ENCODE measurements at regions not wholly inside any gene's neighbourhood (a gene's known extent, or its start where the extent isn't known, plus 50 kb on each side); places are given as distances from the start of the nearest gene placed in this dataset.

DNA sequence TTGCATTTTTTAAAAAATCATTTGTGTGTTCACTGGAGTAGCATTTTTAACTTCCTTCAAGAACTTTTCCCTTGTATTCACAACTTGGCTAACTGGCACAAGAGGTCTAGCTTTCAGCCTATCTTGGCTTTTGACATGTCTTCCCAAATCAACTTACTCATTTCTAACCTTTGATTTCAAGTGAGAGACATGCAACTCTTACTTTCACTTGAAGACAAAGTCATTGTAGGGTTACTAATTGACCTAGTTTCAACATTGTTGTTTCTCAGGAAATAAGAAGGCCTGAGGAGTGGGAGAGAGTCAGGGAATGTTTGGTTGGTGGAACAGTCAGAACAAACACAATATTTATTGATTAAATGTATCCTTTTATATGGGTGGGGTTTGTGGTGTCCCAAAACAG is 95.0 kb upstream of the C9orf72 start:
- no peak overlapping the region for H3K27ac Mint-ChIP-seq
- peaks cover 9 to 10% of the 10 kb centered on the region in 2 donors for H3K27me3 Mint-ChIP-seq
- H3K4me3 ChIP-seq (ENCODE audit: control insufficient read depth in 1 of 2, extremely low read depth in 1 of 2, low read length in 1 of 2), result no peak overlapping the region
- H3K9me3 ChIP-seq, result no peaks in the 10 kb centered on the region
- H3K36me3 ChIP-seq (ENCODE audit: control insufficient read depth in 2 of 2, extremely low read depth in 1 of 2, insufficient read depth in 1 of 2, low read length in 1 of 2), result no peaks in the 10 kb centered on the region
- H3K4me1 ChIP-seq (ENCODE audit: control insufficient read depth in 1 of 2, extremely low read depth in 1 of 2, insufficient read depth in 2 of 2, low read length in 2 of 2), result no peaks in the 10 kb centered on the region
- no peaks in the 10 kb centered on the region for H3K36me3 Mint-ChIP-seq
- DNase-seq (no peak), ATAC-seq (replicated peaks in 1 of 4) (no peak)
- H3K4me1 Mint-ChIP-seq, result peaks cover 0 to 4% (median 0%) of the 10 kb centered on the region in 3 donors
- H3K9me3 Mint-ChIP-seq, result no peaks in the 10 kb centered on the region
- no peak overlapping the region for H3K27ac ChIP-seq (ENCODE audit: low read length)
- H3K27me3 ChIP-seq (replicated peaks in 1 of 2; ENCODE audit: control insufficient read depth in 2 of 2, extremely low read depth in 1 of 2, insufficient read depth in 2 of 2, low read length in 1 of 2), result no peaks in the 10 kb centered on the region
- no peak overlapping the region for H3K4me3 Mint-ChIP-seq
- POLR2A ChIA-PET, result no interaction called here
- CTCF ChIA-PET, result interaction anchor here in 1 of 2 donors (0.6 kb wide), 2 partner anchors 69 to 276 kb away, joined by 4 to 5 read pairs; no protein-coding TSS in a partner anchor

DNA sequence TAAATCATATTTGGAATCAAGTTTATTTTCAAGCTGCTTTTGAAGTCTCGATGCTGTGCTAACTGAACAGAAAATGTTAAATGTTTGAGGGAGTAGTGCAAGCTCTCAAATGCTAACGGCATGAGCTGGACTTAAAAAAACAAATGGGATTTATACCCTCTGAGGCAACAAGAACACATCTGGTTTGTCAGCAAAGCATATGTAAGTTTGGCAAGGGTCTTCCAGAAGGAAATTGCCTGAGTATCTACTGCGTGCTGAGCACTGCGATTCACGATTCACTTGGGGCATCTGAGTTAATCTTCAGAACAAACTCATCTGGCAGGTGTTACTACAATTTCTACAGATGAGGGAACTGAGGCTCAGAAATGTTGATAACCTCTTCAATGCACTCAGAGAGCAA is 98.4 kb upstream of the C9orf72 start:
- H3K4me3 ChIP-seq (ENCODE audit: control insufficient read depth in 1 of 2, extremely low read depth in 1 of 2, low read length in 1 of 2), result no peak overlapping the region
- Mint-ChIP-seq H3K4me1 (peaks cover 0 to 4% (median 0%) of the 10 kb centered on the region in 3 donors), H3K27ac (no peak overlapping the region), H3K9me3 (no peaks in the 10 kb centered on the region), H3K27me3 (peaks cover 1 to 8% of the 10 kb centered on the region in 2 donors), H3K4me3 (no peak overlapping the region), H3K36me3 (no peaks in the 10 kb centered on the region)
- H3K9me3 ChIP-seq, result no peaks in the 10 kb centered on the region
- ChIA-PET POLR2A (interaction anchor here (0.6 to 0.7 kb wide), 2 partner anchors 161 to 1465 kb away, joined by 3 to 7 read pairs; no protein-coding TSS in a partner anchor), CTCF (no interaction called here)
- H3K27me3 ChIP-seq (replicated peaks in 1 of 2; ENCODE audit: control insufficient read depth in 2 of 2, extremely low read depth in 1 of 2, insufficient read depth in 2 of 2, low read length in 1 of 2), result no peaks in the 10 kb centered on the region
- no peaks in the 10 kb centered on the region for H3K36me3 ChIP-seq (ENCODE audit: control insufficient read depth in 2 of 2, extremely low read depth in 1 of 2, insufficient read depth in 1 of 2, low read length in 1 of 2)
- no peaks in the 10 kb centered on the region for H3K4me1 ChIP-seq (ENCODE audit: control insufficient read depth in 1 of 2, extremely low read depth in 1 of 2, insufficient read depth in 2 of 2, low read length in 2 of 2)
- no peak for ATAC-seq (replicated peaks in 1 of 4)
- no peak overlapping the region for H3K27ac ChIP-seq (ENCODE audit: low read length)
- 80% methylated on average over 1 of the region's 5 CpGs for WGBS (ENCODE audit: insufficient coverage)
- DNase-seq, result no peak

DNA sequence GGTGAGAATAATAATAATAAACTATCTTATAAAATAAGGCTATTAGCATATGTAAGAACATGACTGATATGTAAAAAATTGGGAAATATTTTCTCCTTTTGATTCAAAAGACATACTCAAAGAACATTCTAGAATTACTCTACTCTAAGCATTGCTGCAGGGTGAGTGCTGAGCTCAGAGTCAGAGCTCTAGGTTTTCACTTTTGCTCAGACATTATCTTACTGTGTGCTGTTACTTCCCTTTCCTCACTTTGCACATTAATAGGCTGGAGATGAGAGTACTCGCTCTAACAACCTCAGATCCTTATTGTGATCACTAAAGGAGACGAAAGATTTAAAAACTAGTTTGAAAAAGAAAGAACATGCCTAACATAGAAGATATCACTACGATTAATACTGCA is 99.4 kb upstream of the C9orf72 start:
- no peak overlapping the region for H3K27ac Mint-ChIP-seq
- Histone ChIP-seq H3K36me3 (ENCODE audit: control insufficient read depth in 2 of 2, extremely low read depth in 1 of 2, insufficient read depth in 1 of 2, low read length in 1 of 2) (no peaks in the 10 kb centered on the region), H3K4me3 (ENCODE audit: control insufficient read depth in 1 of 2, extremely low read depth in 1 of 2, low read length in 1 of 2) (no peak overlapping the region), H3K27ac (ENCODE audit: low read length) (no peak overlapping the region), H3K9me3 (no peaks in the 10 kb centered on the region), H3K27me3 (replicated peaks in 1 of 2; ENCODE audit: control insufficient read depth in 2 of 2, extremely low read depth in 1 of 2, insufficient read depth in 2 of 2, low read length in 1 of 2) (no peaks in the 10 kb centered on the region), H3K4me1 (ENCODE audit: control insufficient read depth in 1 of 2, extremely low read depth in 1 of 2, insufficient read depth in 2 of 2, low read length in 2 of 2) (no peaks in the 10 kb centered on the region)
- peaks cover 1 to 4% of the 10 kb centered on the region in 2 donors for H3K27me3 Mint-ChIP-seq
- DNase-seq (no peak), ATAC-seq (replicated peaks in 1 of 4) (no peak)
- peaks cover 0 to 4% (median 0%) of the 10 kb centered on the region in 3 donors for H3K4me1 Mint-ChIP-seq
- no peaks in the 10 kb centered on the region for H3K9me3 Mint-ChIP-seq
- no CpG with 5 or more reads among the region's 3 CpGs for WGBS (ENCODE audit: insufficient coverage)
- H3K4me3 Mint-ChIP-seq, result no peak overlapping the region
- ChIA-PET CTCF (no interaction called here), POLR2A (no interaction called here)
- no peaks in the 10 kb centered on the region for H3K36me3 Mint-ChIP-seq

DNA sequence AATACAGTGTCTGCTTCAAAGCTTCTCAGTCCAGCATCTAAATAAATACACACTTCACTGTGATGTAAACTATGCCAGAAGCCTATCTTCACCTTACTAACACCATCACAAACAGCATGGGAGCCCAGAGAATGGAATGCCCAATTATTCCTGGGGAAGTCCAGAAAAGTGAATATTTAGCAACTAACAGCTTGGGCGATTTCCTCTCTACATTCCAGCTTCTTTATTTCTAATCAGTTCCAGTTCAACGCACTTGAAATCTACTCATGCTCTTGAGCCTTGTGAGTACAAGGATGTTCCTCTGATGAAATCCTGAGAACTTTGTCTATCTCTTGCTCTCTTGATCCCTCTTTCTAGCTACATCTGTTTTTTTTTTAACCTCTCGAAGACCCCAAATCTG is 100.4 kb upstream of the C9orf72 start:
- CTCF ChIA-PET, result no interaction called here

DNA sequence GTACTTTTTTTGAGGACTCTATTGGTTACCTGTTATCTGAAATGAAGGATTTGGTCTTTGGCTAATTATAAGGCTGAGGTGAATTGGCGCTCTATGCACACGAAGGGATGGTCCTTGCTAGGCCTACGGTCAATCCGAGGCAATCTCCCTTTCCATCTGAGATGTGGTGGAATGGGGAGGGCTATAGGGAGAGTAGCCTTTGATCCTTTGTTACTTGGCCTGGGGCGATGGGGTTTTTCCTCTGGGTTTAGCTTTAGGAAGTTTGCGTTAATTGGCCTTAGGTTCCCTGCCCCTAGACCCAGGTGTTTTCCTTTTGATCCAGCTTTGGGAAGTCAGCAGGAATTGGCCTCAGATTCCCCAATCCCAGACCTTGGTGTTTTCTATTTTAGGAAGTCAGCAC is 102.1 kb upstream of the C9orf72 start:
- H3K4me3 ChIP-seq (ENCODE audit: control insufficient read depth in 1 of 2, extremely low read depth in 1 of 2, low read length in 1 of 2), result no peak overlapping the region
- H3K4me1 Mint-ChIP-seq, result no peaks in the 10 kb centered on the region
- no peaks in the 10 kb centered on the region for H3K36me3 Mint-ChIP-seq
- H3K9me3 Mint-ChIP-seq, result no peaks in the 10 kb centered on the region
- no peaks in the 10 kb centered on the region for H3K36me3 ChIP-seq (ENCODE audit: control insufficient read depth in 2 of 2, extremely low read depth in 1 of 2, insufficient read depth in 1 of 2, low read length in 1 of 2)
- H3K27me3 Mint-ChIP-seq, result peaks cover 1 to 4% of the 10 kb centered on the region in 2 donors
- DNase-seq (no peak), ATAC-seq (replicated peaks in 1 of 4) (no peak)
- H3K27ac ChIP-seq (ENCODE audit: low read length), result no peak overlapping the region
- H3K4me1 ChIP-seq (ENCODE audit: control insufficient read depth in 1 of 2, extremely low read depth in 1 of 2, insufficient read depth in 2 of 2, low read length in 2 of 2), result no peaks in the 10 kb centered on the region
- CTCF ChIA-PET, result no interaction called here
- POLR2A ChIA-PET, result no interaction called here
- no peaks in the 10 kb centered on the region for H3K9me3 ChIP-seq
- H3K27me3 ChIP-seq (replicated peaks in 1 of 2; ENCODE audit: control insufficient read depth in 2 of 2, extremely low read depth in 1 of 2, insufficient read depth in 2 of 2, low read length in 1 of 2), result no peaks in the 10 kb centered on the region
- WGBS (ENCODE audit: insufficient coverage), result 97% methylated on average over 6 of the region's 6 CpGs
- no peak overlapping the region for H3K4me3 Mint-ChIP-seq
- no peak overlapping the region for H3K27ac Mint-ChIP-seq

More for the DNA sequence above, 100.4 kb upstream of the C9orf72 start:
- Mint-ChIP-seq H3K9me3 (no peaks in the 10 kb centered on the region), H3K4me1 (no peaks in the 10 kb centered on the region), H3K36me3 (no peaks in the 10 kb centered on the region), H3K27ac (no peak overlapping the region), H3K27me3 (peaks cover 1 to 4% of the 10 kb centered on the region in 2 donors), H3K4me3 (no peak overlapping the region)
- 100% methylated on average over 2 of the region's 3 CpGs for WGBS (ENCODE audit: insufficient coverage)
- no peaks in the 10 kb centered on the region for H3K4me1 ChIP-seq (ENCODE audit: control insufficient read depth in 1 of 2, extremely low read depth in 1 of 2, insufficient read depth in 2 of 2, low read length in 2 of 2)
- POLR2A ChIA-PET, result no interaction called here
- H3K36me3 ChIP-seq (ENCODE audit: control insufficient read depth in 2 of 2, extremely low read depth in 1 of 2, insufficient read depth in 1 of 2, low read length in 1 of 2), result no peaks in the 10 kb centered on the region
- H3K27ac ChIP-seq (ENCODE audit: low read length), result no peak overlapping the region
- H3K9me3 ChIP-seq, result no peaks in the 10 kb centered on the region
- H3K27me3 ChIP-seq (replicated peaks in 1 of 2; ENCODE audit: control insufficient read depth in 2 of 2, extremely low read depth in 1 of 2, insufficient read depth in 2 of 2, low read length in 1 of 2), result no peaks in the 10 kb centered on the region
- no peak for DNase-seq
- ATAC-seq (replicated peaks in 1 of 4), result no peak
- H3K4me3 ChIP-seq (ENCODE audit: control insufficient read depth in 1 of 2, extremely low read depth in 1 of 2, low read length in 1 of 2), result no peak overlapping the region

DNA sequence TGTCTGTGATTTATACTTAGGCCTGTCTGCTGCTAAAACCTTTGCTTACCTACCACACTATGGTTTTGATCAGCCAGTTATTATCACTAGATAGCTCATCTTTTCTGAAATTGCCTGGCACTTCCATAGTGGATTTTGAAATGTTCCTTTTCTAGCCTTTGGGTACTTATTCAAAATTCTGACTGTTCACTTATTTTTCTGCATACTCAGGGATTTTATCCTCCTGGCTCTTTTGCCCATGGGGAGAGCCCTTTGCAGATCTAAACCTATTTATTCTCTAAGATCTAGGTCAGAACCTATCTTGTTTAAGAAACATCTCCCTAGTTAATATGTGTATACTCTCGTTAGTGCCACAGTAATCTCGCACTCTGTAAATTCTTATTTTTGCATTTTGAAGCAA is 103.5 kb upstream of the C9orf72 start:
- WGBS (ENCODE audit: insufficient coverage), result no CpG with 5 or more reads among the region's 2 CpGs
- no peaks in the 10 kb centered on the region for H3K9me3 Mint-ChIP-seq
- no peaks in the 10 kb centered on the region for H3K36me3 ChIP-seq (ENCODE audit: control insufficient read depth in 2 of 2, extremely low read depth in 1 of 2, insufficient read depth in 1 of 2, low read length in 1 of 2)
- no peak overlapping the region for H3K4me3 ChIP-seq (ENCODE audit: control insufficient read depth in 1 of 2, extremely low read depth in 1 of 2, low read length in 1 of 2)
- ATAC-seq (replicated peaks in 1 of 4) (no peak), DNase-seq (no peak)
- no peak overlapping the region for H3K27ac Mint-ChIP-seq
- no peak overlapping the region for H3K4me3 Mint-ChIP-seq
- H3K27me3 ChIP-seq (replicated peaks in 1 of 2; ENCODE audit: control insufficient read depth in 2 of 2, extremely low read depth in 1 of 2, insufficient read depth in 2 of 2, low read length in 1 of 2), result no peaks in the 10 kb centered on the region
- POLR2A ChIA-PET, result no interaction called here
- no peaks in the 10 kb centered on the region for H3K9me3 ChIP-seq
- no peaks in the 10 kb centered on the region for H3K4me1 Mint-ChIP-seq
- H3K27ac ChIP-seq (ENCODE audit: low read length), result no peak overlapping the region
- CTCF ChIA-PET, result no interaction called here
- no peaks in the 10 kb centered on the region for H3K4me1 ChIP-seq (ENCODE audit: control insufficient read depth in 1 of 2, extremely low read depth in 1 of 2, insufficient read depth in 2 of 2, low read length in 2 of 2)
- peaks cover 1 to 4% of the 10 kb centered on the region in 2 donors for H3K27me3 Mint-ChIP-seq
- no peaks in the 10 kb centered on the region for H3K36me3 Mint-ChIP-seq

DNA sequence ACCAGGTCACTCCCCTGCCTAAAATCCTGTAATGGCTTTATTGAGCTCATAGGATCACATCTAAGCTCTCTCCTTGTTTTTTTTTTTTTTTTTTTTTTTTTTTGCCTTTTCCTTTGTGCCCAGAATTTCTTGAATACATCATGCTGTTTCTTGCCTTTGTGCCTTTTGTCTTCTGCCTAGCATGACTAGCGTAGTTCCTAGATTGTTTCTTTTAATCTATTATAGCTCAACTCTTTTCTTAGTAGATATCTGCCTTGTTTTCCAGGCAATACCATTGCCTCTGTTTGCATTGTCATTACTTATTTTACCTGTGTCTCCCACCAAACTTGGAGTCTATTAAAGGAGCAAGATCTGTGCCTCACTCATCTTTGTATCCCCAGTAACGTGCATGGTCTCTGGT is 106.1 kb upstream of the C9orf72 start:
- Histone ChIP-seq H3K27me3 (replicated peaks in 1 of 2; ENCODE audit: control insufficient read depth in 2 of 2, extremely low read depth in 1 of 2, insufficient read depth in 2 of 2, low read length in 1 of 2) (no peaks in the 10 kb centered on the region), H3K36me3 (ENCODE audit: control insufficient read depth in 2 of 2, extremely low read depth in 1 of 2, insufficient read depth in 1 of 2, low read length in 1 of 2) (no peaks in the 10 kb centered on the region), H3K4me3 (ENCODE audit: control insufficient read depth in 1 of 2, extremely low read depth in 1 of 2, low read length in 1 of 2) (no peak overlapping the region), H3K4me1 (ENCODE audit: control insufficient read depth in 1 of 2, extremely low read depth in 1 of 2, insufficient read depth in 2 of 2, low read length in 2 of 2) (no peaks in the 10 kb centered on the region), H3K27ac (ENCODE audit: low read length) (no peak overlapping the region), H3K9me3 (no peaks in the 10 kb centered on the region)
- peaks cover 0 to 4% of the 10 kb centered on the region in 2 donors for H3K27me3 Mint-ChIP-seq
- no peaks in the 10 kb centered on the region for H3K4me1 Mint-ChIP-seq
- H3K9me3 Mint-ChIP-seq, result no peaks in the 10 kb centered on the region
- DNase-seq (no peak), ATAC-seq (replicated peaks in 1 of 4) (no peak)
- ChIA-PET POLR2A (interaction anchor here in 1 of 2 donors (0.5 to 0.6 kb wide), 2 partner anchors 30 to 94 kb away, joined by 4 read pairs; no protein-coding TSS in a partner anchor), CTCF (interaction anchor here in 1 of 2 donors (0.6 kb wide), 2 partner anchors 10 to 248 kb away, joined by 3 to 5 read pairs; no protein-coding TSS in a partner anchor)
- no peaks in the 10 kb centered on the region for H3K36me3 Mint-ChIP-seq
- WGBS (ENCODE audit: insufficient coverage), result no CpG with 5 or more reads among the region's 2 CpGs
- no peak overlapping the region for H3K27ac Mint-ChIP-seq
- no peak overlapping the region for H3K4me3 Mint-ChIP-seq

Measured in T-cell (primary cell).